Pancreas (tissue), 10 donors: ENCODE measurements at regions not wholly inside any gene's neighbourhood (a gene's known extent, or its start where the extent isn't known, plus 50 kb on each side); places are given as distances from the start of the nearest gene placed in this dataset.

Experiments
- ATAC-seq, 4 donors: fragments of 200-7000 bp; cut with Tn5 transposase; one replicate each; pipeline versions ENCODE4 v1.8.0 to v1.9.1; 2020; ENCODE audit warnings: mild to moderate bottlenecking in 4 of 4, moderate library complexity in 4 of 4
- DNase-seq, 6 donors: peaks; one replicate each; pipeline ENCODE4 v3.0.0-alpha.2; 2020
- FAIRE-seq: peaks from 2 replicates; lab custom pipeline; 2012; peaks lifted over from hg19 to GRCh38; lab: Jason Lieb, UNC
- H3K27ac ChIP-seq, 4 donors: fragments of 200-600 bp; sonication (generic); 1 replicate in 3 of 4; 2 replicates in 1 of 4; pipeline versions ENCODE4 v1.5.0 to v1.8.0; 2020
- H3K27me3 ChIP-seq, 4 donors: fragments of 200-600 bp; one replicate each; pipeline ENCODE4 v1.8.0; 2021
- H3K36me3 ChIP-seq, 3 donors: fragments of 200-600 bp; sonication (generic) in 1 of 3; one replicate each; pipeline versions ENCODE4 v1.5.0 to v1.8.0; 2020 to 2021
- H3K4me1 ChIP-seq, 3 donors: fragments of 200-600 bp; one replicate each; pipeline ENCODE4 v1.8.0; 2021
- H3K4me3 ChIP-seq, 4 donors: fragments of 200-600 bp; sonication (generic) in 2 of 4; one replicate each; pipeline versions ENCODE4 v1.5.0 to v1.8.0; 2020 to 2021
- H3K9me3 ChIP-seq, 4 donors: fragments of 200-600 bp; one replicate each; pipeline ENCODE4 v1.8.0; 2021
- CTCF ChIP-seq, 4 donors: fragments of 200-600 bp; sonication (generic) in 3 of 4; IDR thresholded peaks; one replicate each; pipeline versions ENCODE4 v1.5.0 to v1.8.0; 2021; ENCODE audit warnings: antibody characterized with exemption in 4 of 4
- whole genome bisulfite sequencing, 2 donors: extraction: QIAGEN DNeasy Blood & Tissue Kit; methylation state at CpG; one replicate each; pipeline ENCODE4 v1.1.7; 2013; 5-methylcytosine and 5-hydroxymethylcytosine counted together
- intact Hi-C, 3 donors: fragments of 100-400 bp; cut with DNase I; formaldehyde crosslinking; loops; one replicate each; pipeline versions ENCODE4 v1.11.1 to v1.14.2; 2022
- donor health status: healthy with polysubstance abuse.
- donor health status: DM: no; HTN: no; CAD: no; lungs with moderate emphysema.
- donor health status: DM: no; HTN: no; CAD: no.
- donor health status: control.
- donor health status: control.
- donor health status: Bipolar disorder and iron deficiency.
- donor health status: DM: yes; HTN: yes; CAD: no.
- donor health status: DM: no; HTN: no; CAD: no.
- donor health status: DM: no; HTN: no; CAD: no.
- donor health status: DM: yes; HTN: yes; CAD: no.

GRCh38 chr4:162349395-162349794 lies 185.6 kb upstream of the FSTL5 start:
- WGBS, 2 donors, result 59 to 74% methylated on average over 2 of the region's 2 CpGs
- Histone ChIP-seq H3K4me1 (no peaks in the 10 kb centered on the region), H3K4me3 (no peak overlapping the region), H3K27ac (no peak overlapping the region), H3K27me3 (no peaks in the 10 kb centered on the region), H3K36me3 (no peaks in the 10 kb centered on the region), H3K9me3 (no peaks in the 10 kb centered on the region)
- intact Hi-C loops, result no loop called here
- FAIRE-seq (no peak), DNase-seq (no peak), ATAC-seq (no peak)
- TF ChIP-seq CTCF (IDR thresholded peaks at IDR 0.05), result no peak

DNA sequence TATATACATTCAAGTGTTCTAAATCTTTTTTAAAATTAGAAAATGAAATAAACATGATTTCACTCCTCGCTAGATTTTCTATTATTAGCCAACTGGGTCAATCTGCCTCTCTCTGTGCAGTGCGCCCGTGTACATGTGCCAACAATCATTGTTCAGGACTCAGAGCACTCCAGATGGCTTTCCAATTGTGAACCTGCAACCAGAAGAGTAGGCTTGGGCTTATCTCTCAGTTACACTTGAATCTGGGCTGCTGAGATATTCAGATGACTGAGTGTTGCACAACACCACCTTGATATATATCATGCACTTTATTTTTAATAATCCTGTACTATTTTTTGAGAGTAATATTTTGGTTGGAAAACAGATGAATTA lies 184.0 kb upstream of the FSTL5 start:
- ATAC-seq (no peak), FAIRE-seq (no peak), DNase-seq (no peak)
- H3K36me3 ChIP-seq, result no peaks in the 10 kb centered on the region
- H3K9me3 ChIP-seq, result no peaks in the 10 kb centered on the region
- no peaks in the 10 kb centered on the region for H3K4me1 ChIP-seq
- H3K4me3 ChIP-seq, result no peak overlapping the region
- no peaks in the 10 kb centered on the region for H3K27me3 ChIP-seq
- TF ChIP-seq CTCF (IDR thresholded peaks at IDR 0.05), result no peak
- intact Hi-C loops, result no loop called here
- H3K27ac ChIP-seq, result no peak overlapping the region
- 16 to 42% methylated on average over 3 of the region's 3 CpGs for WGBS, 2 donors

- Histone ChIP-seq H3K27me3 (no peaks in the 10 kb centered on the region), H3K9me3 (no peaks in the 10 kb centered on the region), H3K4me3 (no peak overlapping the region), H3K36me3 (no peaks in the 10 kb centered on the region), H3K4me1 (no peaks in the 10 kb centered on the region), H3K27ac (no peak overlapping the region)
- DNase-seq (no peak), FAIRE-seq (no peak), ATAC-seq (no peak)
- 21 to 40% methylated on average over 2 of the region's 2 CpGs for WGBS, 2 donors
- TF ChIP-seq CTCF (IDR thresholded peaks at IDR 0.05), result no peak
- intact Hi-C loops, result no loop called here
Observed at GRCh38 chr4:162347156-162347841, 183.5 kb upstream of the FSTL5 start.

GRCh38 chr4:162343967-162344366 lies 180.2 kb upstream of the FSTL5 start:
- no peak for FAIRE-seq
- intact Hi-C loops, result no loop called here
- 0 to 86% methylated on average over 1 of the region's 1 CpG for WGBS, 2 donors
- ATAC-seq, result no peak
- H3K36me3 ChIP-seq, result no peaks in the 10 kb centered on the region
- DNase-seq, result no peak
- no peak overlapping the region for H3K4me3 ChIP-seq
- H3K9me3 ChIP-seq, result no peaks in the 10 kb centered on the region
- TF ChIP-seq CTCF (IDR thresholded peaks at IDR 0.05), result no peak
- H3K27ac ChIP-seq, result no peak overlapping the region
- no peaks in the 10 kb centered on the region for H3K4me1 ChIP-seq
- H3K27me3 ChIP-seq, result no peaks in the 10 kb centered on the region

- Histone ChIP-seq H3K4me3 (no peak overlapping the region), H3K4me1 (no peaks in the 10 kb centered on the region), H3K36me3 (no peaks in the 10 kb centered on the region), H3K9me3 (no peaks in the 10 kb centered on the region), H3K27me3 (no peaks in the 10 kb centered on the region), H3K27ac (no peak overlapping the region)
- FAIRE-seq, result no peak
- TF ChIP-seq CTCF (IDR thresholded peaks at IDR 0.05), result no peak
- no peak for ATAC-seq
- intact Hi-C loops, result no loop called here
- WGBS, 2 donors, result 25 to 56% methylated on average over 2 of the region's 2 CpGs
- no peak for DNase-seq
Observed at GRCh38 chr4:162341533-162341932, 177.7 kb upstream of the FSTL5 start.
